Stimulated activated naive CD4-positive, alpha-beta T cell treated with Interleukin-2 at 50 U/mL for 16 hours (primary cell): ENCODE measurements at regions not wholly inside any gene's neighbourhood (a gene's known extent, or its start where the extent isn't known, plus 50 kb on each side); places are given as distances from the start of the nearest gene placed in this dataset.
"Not testable (repeated sequence)": the region's sequence is repeated elsewhere in the genome, so short reads cannot be mapped to it uniquely, and the experiment has no call there.

ENCODE experiments used
- DNase-seq: peaks from one replicate; lab custom pipeline; 2025; lab: John Stamatoyannopoulos, UW

DNA sequence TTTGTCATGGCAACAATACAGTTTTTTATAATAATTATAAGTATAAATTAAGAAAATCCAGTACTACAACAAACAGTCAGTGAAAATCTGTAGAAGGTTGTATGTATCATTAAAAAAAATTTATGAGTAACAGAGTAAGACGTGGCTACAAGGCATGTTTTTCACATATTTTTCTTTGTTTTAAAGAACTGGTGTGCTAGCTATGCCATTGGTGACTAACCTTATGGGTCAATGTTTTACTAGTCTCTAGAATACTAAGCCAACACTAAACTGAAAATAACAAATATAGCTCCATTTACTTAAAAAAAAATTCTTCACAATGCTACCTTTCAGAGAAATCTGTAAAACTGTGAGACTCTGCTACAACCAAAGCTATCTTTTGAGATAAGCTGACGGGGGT, 261.5 kb downstream of the ADGRL2 start:
- DNase-seq = no peak

DNA sequence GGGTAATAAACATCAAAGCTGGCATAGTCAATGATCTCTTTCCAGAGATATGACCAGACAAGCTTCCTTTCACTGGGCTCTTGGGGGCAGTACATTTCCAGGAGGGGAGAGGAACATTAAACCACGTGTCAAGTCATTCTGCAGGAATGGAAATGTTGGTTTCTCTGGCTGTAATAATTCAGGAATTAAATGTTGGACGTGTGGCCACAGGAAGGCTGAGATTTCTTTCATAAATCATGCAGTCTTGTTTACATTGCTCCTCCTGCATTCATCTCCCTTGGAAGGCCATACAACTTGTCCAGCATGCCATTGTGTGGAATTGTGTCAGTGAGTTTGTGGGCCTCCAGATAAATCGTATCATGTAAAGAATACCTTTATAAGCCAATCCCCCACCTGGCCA, 259.2 kb downstream of the ADGRL2 start:
- DNase-seq = no peak

DNA sequence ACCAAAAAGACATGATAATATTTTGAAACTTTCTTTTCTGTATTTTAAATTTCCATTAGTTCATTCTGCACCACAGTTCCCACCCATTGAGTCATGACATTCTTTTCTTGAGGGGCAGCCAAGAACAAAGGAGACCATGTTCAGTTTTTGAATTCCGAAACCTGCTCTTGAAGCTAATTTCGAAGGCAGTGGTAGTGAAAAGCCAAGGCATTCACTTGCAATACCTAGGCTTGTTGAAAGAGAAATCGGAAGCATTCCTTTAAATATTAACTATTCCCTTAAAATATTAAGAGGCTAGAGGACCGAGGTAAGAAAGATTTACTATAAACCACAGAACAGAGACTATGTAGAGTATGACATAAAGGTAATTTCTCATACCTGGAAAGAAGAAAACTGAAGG, 256.3 kb downstream of the ADGRL2 start:
- DNase-seq = no peak

DNA sequence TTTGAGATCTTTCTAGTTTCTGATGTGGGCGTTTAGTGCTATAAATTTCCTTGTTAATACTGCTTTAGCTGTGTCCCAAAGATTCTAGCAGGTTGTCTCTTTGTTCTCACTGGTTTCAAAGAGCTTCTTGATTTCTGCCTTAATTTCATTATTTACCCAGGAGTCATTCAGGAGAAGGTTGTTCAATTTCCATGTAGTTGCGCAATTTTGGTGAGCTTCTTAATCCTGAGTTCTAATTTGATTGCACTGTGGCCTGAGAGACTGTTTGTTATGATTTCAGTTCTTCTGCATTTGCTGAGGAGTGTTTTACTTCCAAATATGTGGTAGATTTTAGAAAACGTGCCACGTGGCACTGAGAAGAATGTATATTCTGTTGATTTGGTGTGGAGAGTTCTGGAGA, 254.6 kb downstream of the ADGRL2 start:
- DNase-seq = not testable (repeated sequence)

DNA sequence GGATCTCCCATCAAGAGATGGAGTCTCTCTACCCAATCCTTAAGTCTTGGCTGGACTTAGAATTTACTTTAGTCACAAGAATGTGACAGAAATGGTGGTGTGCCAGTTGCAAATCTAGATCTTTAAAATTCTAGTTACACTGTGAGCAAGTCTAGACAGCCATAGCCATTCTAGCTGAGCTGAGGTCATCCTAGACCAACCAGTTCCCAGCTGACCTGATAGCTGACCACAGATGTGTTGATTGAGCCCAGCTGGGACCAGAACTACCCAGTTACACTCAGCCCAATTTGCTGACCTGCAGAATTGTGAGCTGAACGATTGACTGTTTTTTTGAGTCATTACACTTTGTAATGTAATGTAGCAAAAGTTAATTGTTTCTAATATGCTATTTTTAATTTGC, 251.8 kb downstream of the ADGRL2 start:
- no peak for DNase-seq

DNA sequence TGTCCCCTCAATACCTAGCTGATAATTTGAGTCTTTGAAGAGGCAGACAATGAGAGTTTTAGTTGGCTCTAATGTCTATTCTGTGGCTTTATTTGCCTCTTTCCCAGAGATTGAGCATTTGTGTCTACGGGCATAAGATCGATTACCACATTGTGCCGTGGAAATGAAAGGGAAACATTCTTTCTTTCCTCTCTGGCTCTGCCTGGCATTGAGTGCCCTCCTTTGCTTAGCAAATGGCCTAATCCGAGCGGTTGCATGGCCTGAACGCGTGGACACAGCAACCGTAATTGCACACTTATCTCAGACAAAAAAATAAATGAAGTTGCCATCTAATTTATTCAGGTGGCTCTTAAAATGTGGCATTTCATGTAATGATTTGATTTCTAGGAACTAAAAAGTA, 247.9 kb downstream of the ADGRL2 start:
- no peak for DNase-seq

DNA sequence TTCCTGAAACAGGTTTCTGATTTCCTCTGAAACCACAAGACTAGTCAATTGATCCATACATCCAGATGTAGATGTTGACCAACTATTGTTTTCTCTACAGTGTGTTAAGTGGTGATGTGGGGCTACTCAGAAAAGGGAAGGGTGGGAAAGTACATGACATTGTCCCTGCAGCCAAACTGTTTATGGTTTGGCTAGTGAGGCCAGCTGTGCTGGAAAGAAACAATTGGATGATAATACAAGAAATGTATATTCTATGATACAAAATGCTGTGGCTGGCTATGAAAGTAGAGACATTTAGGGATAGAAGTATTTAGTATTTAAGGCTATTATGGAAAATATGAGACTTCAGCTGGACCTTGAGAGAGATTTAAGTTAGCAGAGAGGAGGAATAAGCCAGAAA, 244.5 kb downstream of the ADGRL2 start:
- DNase-seq = no peak

DNA sequence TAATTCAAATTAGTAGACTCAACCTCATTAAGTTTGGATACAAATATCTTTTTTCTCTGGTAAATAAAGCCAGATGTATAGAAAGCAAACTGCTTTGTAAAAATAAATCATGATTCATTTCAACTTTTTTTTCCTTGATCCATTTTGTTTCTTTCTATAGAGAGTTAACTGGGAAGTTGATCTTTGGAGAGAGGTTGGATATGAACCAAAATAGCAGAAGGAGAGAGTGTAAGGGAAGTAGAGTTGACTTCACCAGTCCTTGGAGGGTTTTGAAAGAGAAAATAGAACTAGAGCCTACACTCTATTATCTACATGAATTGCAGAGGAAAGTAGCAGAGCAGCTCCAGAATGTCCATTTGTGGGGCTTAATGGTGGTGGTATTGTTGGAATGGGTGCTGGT, 243.8 kb downstream of the ADGRL2 start:
- no peak for DNase-seq

DNA sequence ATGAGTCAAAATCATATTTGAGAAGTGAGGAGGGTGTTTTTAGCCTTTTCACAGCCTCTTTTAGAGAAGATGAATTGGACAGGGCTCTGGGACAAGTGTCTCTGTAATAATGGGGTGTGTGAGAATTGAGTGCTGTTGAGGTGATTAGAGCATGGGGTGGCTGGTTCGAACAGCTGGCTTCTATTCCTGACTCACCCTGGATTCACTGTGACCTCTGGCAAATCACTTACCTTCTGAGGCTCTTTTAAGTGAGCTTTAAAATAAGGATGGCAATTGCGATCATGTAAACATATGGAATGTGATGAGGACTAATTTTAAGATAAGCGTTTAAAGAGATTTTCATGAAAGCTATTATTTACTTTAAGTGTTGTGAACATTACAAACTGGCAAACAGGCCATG, 243.4 kb downstream of the ADGRL2 start:
- DNase-seq = no peak

DNA sequence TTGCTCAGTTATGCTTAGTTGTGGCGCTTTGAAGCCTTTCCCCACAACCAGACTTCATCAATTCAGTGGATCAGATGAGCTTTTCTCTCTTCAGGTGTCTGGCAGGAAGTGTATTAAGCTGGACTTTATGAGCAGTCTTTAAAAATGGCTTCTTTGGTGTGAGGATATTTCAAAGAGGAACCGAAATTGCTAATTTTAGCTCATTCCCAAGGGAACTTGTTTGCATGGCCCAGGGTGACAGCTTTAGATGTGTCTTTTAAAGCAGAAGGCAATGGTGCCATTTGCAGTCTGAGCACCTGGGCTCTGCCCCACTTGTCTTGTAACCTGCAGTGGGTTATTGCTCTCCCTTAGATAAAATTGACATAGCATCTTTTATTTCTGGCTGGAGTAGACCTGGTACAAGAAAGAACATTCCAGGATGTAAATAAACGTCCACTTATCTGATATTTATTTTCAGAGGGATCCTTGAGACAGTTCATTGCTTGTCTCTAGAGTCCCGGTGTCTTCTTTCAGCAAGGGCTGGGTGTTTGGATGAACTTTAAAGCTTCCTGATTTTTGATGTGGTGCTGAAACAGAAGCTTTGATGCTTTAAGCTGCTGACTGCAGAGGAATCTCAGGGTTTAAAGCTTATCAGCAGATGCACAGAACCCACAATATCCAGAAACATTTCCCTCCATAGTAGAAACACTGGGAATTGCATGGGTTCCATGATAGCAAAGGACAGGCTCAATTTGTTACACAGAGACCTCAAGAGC, 241.7 kb downstream of the ADGRL2 start:
- no peak for DNase-seq
